Heart left ventricle (tissue), 13 donors: ENCODE measurements at regions not wholly inside any gene's neighbourhood (a gene's known extent, or its start where the extent isn't known, plus 50 kb on each side); places are given as distances from the start of the nearest gene placed in this dataset.
"Not testable (repeated sequence)": the region's sequence is repeated elsewhere in the genome, so short reads cannot be mapped to it uniquely, and the experiment has no call there.

Experiments used
- CTCF ChIP-seq, 12 donors: fragments of 200-600 bp; sonication (generic) in 4 of 12; IDR thresholded peaks; one replicate each; pipeline versions ENCODE4 v1.5.0 to v1.8.0; 2018 to 2022; ENCODE audit warnings: antibody characterized with exemption in 12 of 12, mild to moderate bottlenecking in 5 of 12
- POLR2A ChIP-seq, 2 donors: fragments of 450-650 bp; IDR thresholded peaks; one replicate each; pipeline ENCODE4 v1.6.1; 2017; ENCODE audit warnings: antibody characterized with exemption in 2 of 2, mild to moderate bottlenecking in 2 of 2, moderate library complexity in 2 of 2
- donor health status: ischemic (EF 13 %, LVEDD 7.1; RV severe dilation, severe dysfunction).
- donor health status: DM: no; HTN: yes; CAD: no.
- donor health status: DM: no; HTN: no; CAD: no.
- donor health status: ischemic (EF 25% LVEDD 6.9; RV normal size, moderate dysfunction).
- donor health status: ischemic (EF 25% LVEDD 5.7; RV mildly dilated, moderate dysfunction).
- donor health status: ischemic (EF 35%, LVEDD 5.7; RV mildly dilated, moderate dysfunction).
- donor health status: nonischemic (EF 11% LVEDD 7.7; RV severe dilation, severe dysfunction).
- donor health status: DM: yes; HTN: yes; CAD: no.
- donor health status: PGD.
- donor health status: ischemic (EF 29% LVEDD 5.4; RV normal size, mild dysfunction).
- donor health status: nonischemic (EF 23%, LVEDD 6.1; RV moderate dilation, normal function).

- TF ChIP-seq CTCF, POLR2A (IDR thresholded peaks at IDR 0.05): not testable (repeated sequence)
These were observed 110.6 kb upstream of the PPM1J start for GRCh38 chr1:112825563-112826216.
